Neural progenitor cell (in vitro differentiated cells): ENCODE measurements at regions not wholly inside any gene's neighbourhood (a gene's known extent, or its start where the extent isn't known, plus 50 kb on each side); places are given as distances from the start of the nearest gene placed in this dataset.

Experiments used
- CTCF ChIP-seq: fragments of 200-600 bp; sonication (generic); IDR thresholded peaks from 2 replicates; pipeline ENCODE4 v1.5.1; 2017; ENCODE audit warnings: antibody characterized with exemption, mild to moderate bottlenecking
- EZH2 ChIP-seq: fragments of 200-600 bp; sonication (generic); IDR thresholded peaks from 2 replicates; pipeline ENCODE4 v1.6.1; 2017; ENCODE audit warnings: antibody characterized with exemption, mild to moderate bottlenecking, moderate library complexity
- EZH2phosphoT487 ChIP-seq: fragments of 200-600 bp; sonication (generic); IDR thresholded peaks from 2 replicates; pipeline ENCODE4 v1.6.1; 2017; ENCODE audit warnings: antibody characterized with exemption

GRCh38 chr6:145023116-145023726 is 712.1 kb downstream of the EPM2A start:
- TF ChIP-seq EZH2: no peak
- no peak for TF ChIP-seq CTCF
- no peak for TF ChIP-seq EZH2phosphoT487
